Suppressor macrophage treated with lipopolysaccharide for 1 hour (primary cell): ENCODE measurements at regions not wholly inside any gene's neighbourhood (a gene's known extent, or its start where the extent isn't known, plus 50 kb on each side); places are given as distances from the start of the nearest gene placed in this dataset.

Source experiments
- DNase-seq, 3 donors: peaks; one replicate each; pipeline ENCODE4 v3.0.0-alpha.2; 2020 to 2022

DNA sequence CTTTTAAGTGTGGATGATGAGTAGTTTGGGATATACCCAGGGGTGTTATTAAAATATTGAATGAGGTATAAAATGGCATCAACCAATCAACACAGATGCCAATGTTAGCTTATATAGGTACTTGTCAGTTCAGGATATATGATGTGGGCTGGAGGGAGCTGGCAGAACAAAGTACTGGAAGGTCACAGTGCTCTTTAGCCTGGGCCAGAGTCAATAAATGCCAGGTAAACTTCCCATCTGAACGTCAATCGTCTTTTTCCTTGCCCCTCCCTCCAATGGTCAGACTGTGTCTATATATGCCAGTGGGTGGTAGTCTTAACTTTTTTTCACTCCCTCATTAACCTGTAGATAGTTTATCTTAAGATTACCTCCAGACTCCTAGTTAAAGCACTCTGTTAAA is 140.8 kb upstream of the RBMS1 start:
- no peak for DNase-seq

- DNase-seq, result peak; percentile 34 to 69 (median 64)
These were observed 141.9 kb upstream of the RBMS1 start for GRCh38 chr2:160635488-160635887.

GRCh38 chr2:160639472-160639871 is 145.9 kb upstream of the RBMS1 start:
- no peak for DNase-seq

GRCh38 chr2:160646684-160647444 is 153.3 kb upstream of the RBMS1 start:
- no peak for DNase-seq

DNA sequence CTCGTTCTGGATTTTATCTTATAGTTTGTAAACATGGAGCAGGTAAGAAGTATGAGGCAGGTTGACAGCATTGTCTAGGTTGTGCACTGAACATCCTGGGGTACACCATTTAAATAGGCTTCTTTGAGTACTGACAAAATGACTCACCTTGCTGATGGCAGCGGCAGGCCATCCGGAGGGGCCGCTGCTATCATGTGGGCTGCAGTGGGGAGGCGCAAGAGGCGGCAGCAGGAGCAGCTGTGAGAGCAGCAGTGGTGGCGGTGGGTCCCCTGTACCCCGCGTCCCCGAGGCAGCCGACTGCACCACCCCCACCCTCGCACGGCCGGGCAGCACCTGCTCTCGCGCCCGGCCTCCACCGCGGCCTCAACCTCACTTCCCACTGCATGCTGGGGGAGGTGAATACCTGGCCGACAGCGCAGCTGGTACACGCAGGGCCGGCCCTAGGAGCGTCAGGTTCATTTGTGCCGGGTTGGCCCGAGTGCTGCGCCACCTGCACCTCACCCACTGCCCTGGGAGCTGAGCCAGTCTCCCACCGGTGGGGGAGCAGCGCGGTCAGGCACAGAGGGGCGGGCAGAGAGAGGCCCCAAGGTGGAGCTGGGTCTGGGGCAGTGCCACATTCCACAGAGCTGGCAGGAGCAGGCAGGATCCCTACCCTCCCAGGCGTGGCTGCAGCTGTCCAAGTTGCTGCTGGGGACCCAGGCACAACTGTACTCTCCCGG is 154.5 kb upstream of the RBMS1 start:
- DNase-seq, result no peak

DNA sequence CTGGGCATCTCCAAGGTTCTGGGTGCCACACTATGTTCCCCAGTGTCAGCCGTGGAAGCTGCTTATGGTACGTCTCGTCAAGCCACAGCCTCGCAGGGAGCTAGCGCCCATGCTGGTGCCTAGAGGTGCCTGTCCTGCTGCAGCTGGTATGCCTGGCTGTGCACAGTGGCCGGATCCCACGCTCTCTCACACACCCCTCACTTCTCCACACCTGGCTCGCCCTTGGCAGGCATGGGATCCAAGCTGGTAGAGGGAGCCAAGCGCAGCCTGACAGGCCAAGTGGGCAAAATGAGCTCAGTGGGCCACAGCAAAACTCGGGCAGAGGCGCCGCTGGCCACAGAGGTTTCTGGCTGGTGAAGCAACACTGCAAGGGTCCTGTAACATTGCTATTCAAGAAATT is 156.1 kb upstream of the RBMS1 start:
- no peak for DNase-seq

DNA sequence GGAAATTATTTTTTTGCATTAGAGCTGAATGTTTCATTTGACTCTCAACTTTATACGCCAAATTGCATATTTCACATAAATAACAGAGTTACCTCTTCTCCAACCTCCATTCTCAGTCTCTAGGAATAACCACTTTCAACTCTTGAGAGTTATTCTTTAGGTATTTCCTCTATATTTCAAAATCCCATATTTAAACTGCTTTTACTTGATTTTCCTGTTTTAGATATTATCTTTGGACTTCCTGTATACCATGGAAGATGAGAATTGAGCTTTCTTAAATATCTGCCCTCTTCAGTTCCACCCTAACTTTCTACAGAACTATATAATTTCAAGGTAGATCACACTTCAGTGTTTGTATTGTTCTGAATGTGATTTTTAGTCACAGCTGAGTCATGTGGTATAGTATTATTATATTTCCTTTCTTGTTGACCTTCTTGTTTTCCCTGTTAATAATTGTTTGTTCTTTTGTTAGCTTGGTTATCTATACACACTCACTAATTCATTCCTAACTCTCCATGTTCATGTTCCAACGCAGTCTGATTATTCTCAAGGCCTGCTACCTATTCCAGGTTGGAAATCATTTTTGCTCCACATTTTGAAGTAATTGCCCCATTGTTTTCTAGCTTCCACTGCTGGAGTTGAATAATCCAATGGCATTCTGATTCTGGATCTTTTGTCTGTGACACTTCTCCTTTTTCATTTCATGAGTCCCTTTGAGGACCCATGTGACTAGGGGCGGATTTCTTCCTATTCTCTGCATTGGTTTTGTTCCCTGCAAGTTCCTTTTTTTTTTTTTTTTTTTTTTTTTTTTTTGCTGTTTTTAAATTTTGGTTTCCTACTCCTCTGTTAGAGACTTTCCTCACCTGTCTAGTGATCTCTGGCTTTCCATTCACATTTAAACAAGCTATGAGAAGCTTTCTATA is 156.8 kb upstream of the RBMS1 start:
- DNase-seq, result peak; percentile 85 to 90 (median 90)

DNA sequence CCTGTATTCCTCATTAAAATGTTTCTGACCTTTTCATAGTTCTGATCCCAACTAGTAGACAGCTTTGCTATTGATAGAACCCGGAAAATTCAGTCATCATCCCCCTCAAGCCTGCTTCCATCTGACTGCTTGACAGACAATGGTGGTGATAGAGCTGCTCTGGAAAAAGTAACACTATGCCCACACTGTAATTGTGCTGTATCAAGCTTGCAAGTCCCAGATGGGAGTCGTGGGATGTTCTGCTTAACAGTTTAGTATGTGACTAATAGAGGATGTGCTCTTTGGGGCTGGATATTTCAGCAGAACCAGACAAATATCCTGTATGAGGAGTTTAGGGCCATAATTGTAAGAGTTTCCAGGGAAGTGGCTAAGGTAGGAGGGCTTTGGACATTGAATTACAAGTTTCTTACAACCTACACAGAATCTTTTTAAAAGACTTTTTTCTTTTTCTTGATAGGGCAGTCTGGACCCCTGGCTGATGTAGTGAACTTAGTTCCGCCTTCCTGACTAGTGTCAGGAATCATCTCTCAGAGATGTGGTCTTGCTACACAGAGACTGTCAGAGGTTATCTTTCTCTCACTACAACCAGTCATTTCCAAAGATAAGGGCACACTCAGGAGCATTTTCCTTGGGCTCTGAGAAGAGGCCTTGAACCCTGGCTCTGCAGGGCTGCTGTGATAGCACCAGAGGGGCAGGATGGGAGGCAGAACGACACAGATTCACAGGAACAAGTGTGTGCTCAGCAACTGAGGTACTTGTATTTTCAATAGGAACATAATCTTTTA is 158.0 kb upstream of the RBMS1 start:
- peak; percentile 71 to 83 (median 79) for DNase-seq

GRCh38 chr2:160652236-160652635 is 158.6 kb upstream of the RBMS1 start:
- DNase-seq, result peak; percentile 66 to 72 (median 68)

DNA sequence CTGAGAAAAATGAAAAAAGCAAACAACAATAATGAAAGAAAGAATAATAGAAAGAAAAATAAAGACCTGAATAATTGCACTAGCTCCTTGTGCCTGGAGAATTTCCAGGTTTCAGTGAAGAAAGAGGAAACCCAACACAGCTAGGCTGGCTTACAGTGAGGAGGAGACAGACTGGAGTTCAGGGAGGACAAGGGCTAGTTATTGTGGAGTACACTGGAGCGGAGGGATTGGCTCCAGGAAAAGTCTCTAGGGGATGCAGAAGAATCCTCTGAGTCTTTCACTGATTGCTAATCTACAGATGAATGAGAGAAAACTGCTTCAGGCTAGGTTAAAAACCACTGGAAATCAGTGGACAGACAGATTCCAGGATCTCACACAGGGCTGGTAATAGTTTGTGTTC is 163.6 kb upstream of the RBMS1 start:
- DNase-seq, result no peak

GRCh38 chr2:160658851-160659250 is 165.2 kb upstream of the RBMS1 start:
- DNase-seq, result no peak

GRCh38 chr2:160660741-160661140 is 167.1 kb upstream of the RBMS1 start:
- peak; percentile 23 to 58 (median 47) for DNase-seq

- DNase-seq, result peak in 1 of 3 donors; percentile 30
These were observed 171.1 kb upstream of the RBMS1 start for GRCh38 chr2:160664603-160665140.

GRCh38 chr2:160666154-160667060 is 172.8 kb upstream of the RBMS1 start:
- DNase-seq, result peak; percentile 70 to 90 (median 82)

- no peak for DNase-seq
These were observed 174.2 kb upstream of the RBMS1 start for GRCh38 chr2:160667811-160668210.

DNA sequence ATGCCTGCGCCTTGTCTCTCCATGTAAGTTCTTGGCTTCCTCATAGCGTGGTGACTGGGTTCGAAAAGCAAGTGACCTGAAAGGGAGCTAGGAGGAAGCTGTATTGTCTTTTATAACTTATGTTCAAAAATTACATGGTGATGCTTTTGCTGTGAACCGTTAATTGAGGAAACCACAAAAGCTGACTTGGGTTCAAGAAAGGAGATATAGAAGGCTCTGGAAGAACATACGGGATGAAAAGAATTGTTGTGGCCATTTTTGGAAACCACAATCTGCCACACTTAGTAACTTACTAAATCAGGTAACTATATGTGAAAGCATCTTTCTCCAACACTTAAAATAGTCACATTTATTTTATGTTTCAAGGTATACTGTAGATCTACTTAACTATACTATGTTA is 177.0 kb upstream of the RBMS1 start:
- no peak for DNase-seq

- DNase-seq, result no peak
These were observed 178.6 kb upstream of the RBMS1 start for GRCh38 chr2:160672211-160672610.

- peak; percentile 28 to 63 (median 60) for DNase-seq
These were observed 180.6 kb upstream of the RBMS1 start for GRCh38 chr2:160674146-160674750.

GRCh38 chr2:160679686-160680085 is 186.1 kb upstream of the RBMS1 start:
- DNase-seq, result no peak

DNA sequence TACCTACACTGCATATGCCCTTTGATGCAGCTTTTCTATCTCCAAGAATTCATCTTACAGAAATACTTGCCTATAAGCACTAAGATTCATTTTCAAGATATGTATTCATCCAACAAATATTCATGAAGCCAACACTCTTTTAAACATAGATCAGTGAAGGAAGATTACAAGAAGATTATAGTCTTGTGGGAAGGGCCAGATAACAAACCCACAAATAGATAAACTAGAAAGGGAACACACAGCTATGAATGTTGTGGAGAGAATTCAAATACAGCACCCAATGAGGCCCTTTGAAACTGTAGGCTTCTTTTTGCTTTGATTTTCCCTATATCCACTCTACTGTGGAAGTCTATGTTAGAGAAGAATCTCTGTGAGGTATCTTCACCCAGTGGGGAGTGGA is 186.7 kb upstream of the RBMS1 start:
- DNase-seq, result no peak

DNA sequence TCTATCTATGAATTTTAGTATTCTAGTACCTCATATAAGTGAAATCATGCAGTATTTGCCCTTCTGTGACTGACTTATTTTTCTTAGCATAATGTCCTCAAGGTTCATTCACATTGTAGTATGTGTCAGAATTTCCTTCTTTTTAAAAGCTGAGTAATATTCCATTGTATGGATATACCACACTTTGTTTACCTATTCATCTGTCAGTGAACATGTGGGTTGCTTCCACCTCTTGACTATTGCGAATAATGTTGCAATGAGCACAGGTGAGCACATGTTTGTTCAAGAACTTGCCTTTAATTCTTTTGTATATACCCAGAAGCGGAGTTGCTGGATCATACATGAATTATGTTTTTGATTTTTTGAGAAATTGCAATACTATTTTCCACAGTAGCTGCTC is 187.4 kb upstream of the RBMS1 start:
- no peak for DNase-seq
